ENCODE measurements at regions not wholly inside any gene's neighbourhood (a gene's known extent, or its start where the extent isn't known, plus 50 kb on each side); places are given as distances from the start of the nearest gene placed in this dataset.

GRCh38 chr14:32254952-32255679, 52.0 kb upstream of the RNU6-8 start:
- H3K27ac ChIP-seq, result peak overlapping the region in 3 of 21 experiments; percentile 4 to 63 (median 28)
- no peak overlapping the region for H3K4me3 ChIP-seq

- Histone ChIP-seq H3K27ac (peak overlapping the region in 1 of 21 experiments; percentile 28), H3K4me3 (no peak overlapping the region)
Measured at GRCh38 chr14:32255789-32256188, 52.7 kb upstream of the RNU6-8 start.

- no peak overlapping the region for H3K27ac ChIP-seq
- H3K4me3 ChIP-seq, result no peak overlapping the region
Measured at GRCh38 chr14:32256576-32256975, 53.5 kb upstream of the RNU6-8 start.

GRCh38 chr14:32258336-32258993, 55.4 kb upstream of the RNU6-8 start:
- peak overlapping the region in 2 of 21 experiments; percentile 2 to 10 for H3K27ac ChIP-seq

GRCh38 chr14:32259368-32260013, 56.4 kb upstream of the RNU6-8 start:
- no peak overlapping the region for H3K4me3 ChIP-seq
- H3K27ac ChIP-seq, result peak overlapping the region in 2 of 21 experiments; percentile 19 to 26

More at GRCh38 chr14:32258336-32258993, 55.4 kb upstream of the RNU6-8 start:
- no peak overlapping the region for H3K4me3 ChIP-seq

- Histone ChIP-seq H3K27ac (no peak overlapping the region), H3K4me3 (no peak overlapping the region)
Measured at GRCh38 chr14:32263939-32264567, 61.0 kb upstream of the RNU6-8 start.

GRCh38 chr14:32265584-32265983, 62.5 kb upstream of the RNU6-8 start:
- no peak overlapping the region for H3K4me3 ChIP-seq

GRCh38 chr14:32277998-32278397, 51.1 kb upstream of the AKAP6 start:
- no peak overlapping the region for H3K4me3 ChIP-seq
- H3K27ac ChIP-seq, result no peak overlapping the region

More at GRCh38 chr14:32265584-32265983, 62.5 kb upstream of the RNU6-8 start:
- no peak overlapping the region for H3K27ac ChIP-seq
